ENCODE measurements at regions not wholly inside any gene's neighbourhood (a gene's known extent, or its start where the extent isn't known, plus 50 kb on each side); places are given as distances from the start of the nearest gene placed in this dataset.
"Not testable (repeated sequence)": the region's sequence is repeated elsewhere in the genome, so short reads cannot be mapped to it uniquely, and the experiment has no call there.

GRCh38 chr10:27313586-27313985 lies 73.0 kb upstream of the ACBD5 start:
- not testable (repeated sequence) for TF ChIP-seq CTCF, POLR2A (IDR thresholded peaks at IDR 0.05)
